ENCODE measurements at regions not wholly inside any gene's neighbourhood (a gene's known extent, or its start where the extent isn't known, plus 50 kb on each side); places are given as distances from the start of the nearest gene placed in this dataset.

DNA sequence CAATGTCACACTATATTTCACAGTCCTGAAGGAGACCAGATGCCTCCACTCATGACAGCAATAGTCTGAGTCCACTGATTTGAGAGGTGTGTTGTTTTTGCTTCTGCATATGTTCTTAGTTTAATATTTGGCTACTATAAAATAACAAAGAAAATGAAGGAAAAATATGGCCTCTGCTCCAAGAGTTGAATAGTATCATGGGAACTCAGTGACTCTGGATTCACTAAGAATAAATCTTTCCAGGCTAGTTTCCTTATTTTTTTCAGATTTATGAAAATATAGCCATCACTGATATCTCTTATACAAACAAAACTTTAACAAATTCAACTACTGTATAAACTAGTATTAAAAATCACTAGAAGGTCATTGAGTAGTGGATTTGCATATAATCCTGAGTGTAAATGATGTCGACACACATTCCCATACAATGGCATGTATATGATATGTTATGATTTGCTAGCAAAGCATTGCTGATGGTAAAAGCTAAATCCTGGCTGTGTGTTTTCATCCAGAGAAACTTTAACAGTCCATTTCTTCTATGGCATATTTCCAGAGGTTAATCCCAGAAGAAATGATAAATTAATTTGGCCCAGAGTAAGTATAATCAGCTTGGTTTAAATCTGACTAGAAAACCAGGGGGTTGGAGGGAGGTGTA lies 66.0 kb upstream of the VIPR2 start:
- Histone ChIP-seq H3K27ac (replicated peaks) (no peak overlapping the region), H3K27me3 (ENCODE audit: insufficient read depth, poor library complexity, severe bottlenecking) (no peaks in the 10 kb centered on the region), H3K4me3 (replicated peaks; ENCODE audit: insufficient read depth, low read length) (no peak overlapping the region)
- no peak for DNase-seq (ENCODE audit: low read depth in 1 of 2, low spot score in 1 of 2)
- no peak for TF ChIP-seq SPI1 (IDR thresholded peaks at IDR 0.05; ENCODE audit: borderline replicate concordance, low read depth)
- TF ChIP-seq POLR2AphosphoS5 (IDR thresholded peaks at IDR 0.05; ENCODE audit: low read depth): no peak
- no peak for TF ChIP-seq GABPA (IDR thresholded peaks at IDR 0.05; ENCODE audit: low read depth)
- TF ChIP-seq, protein P1, sequence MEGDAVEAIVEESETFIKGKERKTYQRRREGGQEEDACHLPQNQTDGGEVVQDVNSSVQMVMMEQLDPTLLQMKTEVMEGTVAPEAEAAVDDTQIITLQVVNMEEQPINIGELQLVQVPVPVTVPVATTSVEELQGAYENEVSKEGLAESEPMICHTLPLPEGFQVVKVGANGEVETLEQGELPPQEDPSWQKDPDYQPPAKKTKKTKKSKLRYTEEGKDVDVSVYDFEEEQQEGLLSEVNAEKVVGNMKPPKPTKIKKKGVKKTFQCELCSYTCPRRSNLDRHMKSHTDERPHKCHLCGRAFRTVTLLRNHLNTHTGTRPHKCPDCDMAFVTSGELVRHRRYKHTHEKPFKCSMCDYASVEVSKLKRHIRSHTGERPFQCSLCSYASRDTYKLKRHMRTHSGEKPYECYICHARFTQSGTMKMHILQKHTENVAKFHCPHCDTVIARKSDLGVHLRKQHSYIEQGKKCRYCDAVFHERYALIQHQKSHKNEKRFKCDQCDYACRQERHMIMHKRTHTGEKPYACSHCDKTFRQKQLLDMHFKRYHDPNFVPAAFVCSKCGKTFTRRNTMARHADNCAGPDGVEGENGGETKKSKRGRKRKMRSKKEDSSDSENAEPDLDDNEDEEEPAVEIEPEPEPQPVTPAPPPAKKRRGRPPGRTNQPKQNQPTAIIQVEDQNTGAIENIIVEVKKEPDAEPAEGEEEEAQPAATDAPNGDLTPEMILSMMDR (IDR thresholded peaks at IDR 0.05; ENCODE audit: insufficient read depth, low read length): no peak
- TF ChIP-seq, protein P2, sequence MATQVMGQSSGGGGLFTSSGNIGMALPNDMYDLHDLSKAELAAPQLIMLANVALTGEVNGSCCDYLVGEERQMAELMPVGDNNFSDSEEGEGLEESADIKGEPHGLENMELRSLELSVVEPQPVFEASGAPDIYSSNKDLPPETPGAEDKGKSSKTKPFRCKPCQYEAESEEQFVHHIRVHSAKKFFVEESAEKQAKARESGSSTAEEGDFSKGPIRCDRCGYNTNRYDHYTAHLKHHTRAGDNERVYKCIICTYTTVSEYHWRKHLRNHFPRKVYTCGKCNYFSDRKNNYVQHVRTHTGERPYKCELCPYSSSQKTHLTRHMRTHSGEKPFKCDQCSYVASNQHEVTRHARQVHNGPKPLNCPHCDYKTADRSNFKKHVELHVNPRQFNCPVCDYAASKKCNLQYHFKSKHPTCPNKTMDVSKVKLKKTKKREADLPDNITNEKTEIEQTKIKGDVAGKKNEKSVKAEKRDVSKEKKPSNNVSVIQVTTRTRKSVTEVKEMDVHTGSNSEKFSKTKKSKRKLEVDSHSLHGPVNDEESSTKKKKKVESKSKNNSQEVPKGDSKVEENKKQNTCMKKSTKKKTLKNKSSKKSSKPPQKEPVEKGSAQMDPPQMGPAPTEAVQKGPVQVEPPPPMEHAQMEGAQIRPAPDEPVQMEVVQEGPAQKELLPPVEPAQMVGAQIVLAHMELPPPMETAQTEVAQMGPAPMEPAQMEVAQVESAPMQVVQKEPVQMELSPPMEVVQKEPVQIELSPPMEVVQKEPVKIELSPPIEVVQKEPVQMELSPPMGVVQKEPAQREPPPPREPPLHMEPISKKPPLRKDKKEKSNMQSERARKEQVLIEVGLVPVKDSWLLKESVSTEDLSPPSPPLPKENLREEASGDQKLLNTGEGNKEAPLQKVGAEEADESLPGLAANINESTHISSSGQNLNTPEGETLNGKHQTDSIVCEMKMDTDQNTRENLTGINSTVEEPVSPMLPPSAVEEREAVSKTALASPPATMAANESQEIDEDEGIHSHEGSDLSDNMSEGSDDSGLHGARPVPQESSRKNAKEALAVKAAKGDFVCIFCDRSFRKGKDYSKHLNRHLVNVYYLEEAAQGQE (IDR thresholded peaks at IDR 0.05; ENCODE audit: insufficient replicate concordance, low read depth): no peak

DNA sequence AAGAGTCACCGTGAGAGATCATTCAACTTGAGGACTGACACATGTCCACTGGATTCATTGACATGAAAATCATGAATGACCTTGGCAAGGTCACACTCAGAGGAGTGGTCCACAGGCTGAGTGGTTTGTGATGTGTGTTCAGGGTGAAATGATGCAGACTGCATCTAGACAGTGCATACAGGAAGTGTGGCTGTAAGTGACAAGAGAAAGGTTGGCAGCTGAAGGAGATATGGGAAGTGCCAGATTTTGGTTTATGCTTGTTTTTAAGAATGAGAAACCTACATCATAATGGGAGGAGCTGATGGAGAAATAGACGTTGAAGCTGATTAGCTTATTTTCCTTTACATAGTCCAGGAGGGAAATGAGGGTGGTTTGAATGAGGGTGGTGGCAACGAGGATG lies 64.8 kb upstream of the VIPR2 start:
- no peak for DNase-seq (ENCODE audit: low read depth in 1 of 2, low spot score in 1 of 2)
- no peak overlapping the region for H3K4me3 ChIP-seq (replicated peaks; ENCODE audit: insufficient read depth, low read length)
- H3K27me3 ChIP-seq (ENCODE audit: insufficient read depth, poor library complexity, severe bottlenecking): no peaks in the 10 kb centered on the region
- TF ChIP-seq, protein P2 (IDR thresholded peaks at IDR 0.05; ENCODE audit: insufficient replicate concordance, low read depth): no peak
- TF ChIP-seq POLR2AphosphoS5 (IDR thresholded peaks at IDR 0.05; ENCODE audit: low read depth) (no peak), GABPA (IDR thresholded peaks at IDR 0.05; ENCODE audit: low read depth) (no peak), SPI1 (IDR thresholded peaks at IDR 0.05; ENCODE audit: borderline replicate concordance, low read depth) (no peak)
- TF ChIP-seq, protein P1 (IDR thresholded peaks at IDR 0.05; ENCODE audit: insufficient read depth, low read length): no peak
- H3K27ac ChIP-seq (replicated peaks): no peak overlapping the region

DNA sequence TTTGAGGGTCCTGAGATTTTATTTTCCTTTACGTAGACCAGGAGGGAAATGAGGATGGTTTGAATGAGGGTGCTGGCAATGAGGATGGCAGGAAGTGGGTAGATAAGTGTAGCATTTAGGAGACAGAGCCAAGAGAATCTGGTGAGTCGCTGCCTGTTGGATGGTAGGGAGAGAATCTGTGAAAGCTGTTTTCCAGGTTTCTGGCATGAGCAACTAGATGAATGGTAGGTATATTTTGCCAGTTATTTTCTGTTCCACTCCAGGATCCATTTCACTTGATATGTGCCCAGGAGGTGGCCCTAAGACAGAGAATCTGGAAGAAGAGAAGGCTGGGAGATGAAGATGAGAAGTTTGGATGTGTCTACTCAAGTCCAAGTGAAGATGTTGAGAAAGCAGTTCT lies 63.3 kb upstream of the VIPR2 start:
- Histone ChIP-seq H3K27ac (replicated peaks) (no peak overlapping the region), H3K4me3 (replicated peaks; ENCODE audit: insufficient read depth, low read length) (no peak overlapping the region), H3K27me3 (ENCODE audit: insufficient read depth, poor library complexity, severe bottlenecking) (no peaks in the 10 kb centered on the region)
- DNase-seq (ENCODE audit: low read depth in 1 of 2, low spot score in 1 of 2): no peak
- TF ChIP-seq, protein P2 (IDR thresholded peaks at IDR 0.05; ENCODE audit: insufficient replicate concordance, low read depth): no peak
- TF ChIP-seq SPI1 (IDR thresholded peaks at IDR 0.05; ENCODE audit: borderline replicate concordance, low read depth) (no peak), POLR2AphosphoS5 (IDR thresholded peaks at IDR 0.05; ENCODE audit: low read depth) (no peak)

Data from HL-60 (cell line).